ENCODE measurements at regions not wholly inside any gene's neighbourhood (a gene's known extent, or its start where the extent isn't known, plus 50 kb on each side); places are given as distances from the start of the nearest gene placed in this dataset.
A peak's percentile ranks its signal among the peaks of the same experiment; 100 is the strongest.

GRCh38 chr1:58914925-58915324 is 131.1 kb upstream of the JUN start:
- DNase-seq, result no peak

GRCh38 chr1:58917436-58917835 is 133.6 kb upstream of the JUN start:
- DNase-seq, result no peak

- no peak for DNase-seq
Observed at GRCh38 chr1:58919226-58919958, 135.5 kb upstream of the JUN start.

- no peak for DNase-seq
Observed at GRCh38 chr1:58919959-58920321, 136.1 kb upstream of the JUN start.

- no peak for DNase-seq
Observed at GRCh38 chr1:58921342-58921741, 137.5 kb upstream of the JUN start.

- DNase-seq, result no peak
Observed at GRCh38 chr1:58921751-58922150, 137.9 kb upstream of the JUN start.

GRCh38 chr1:58922302-58923089 is 138.6 kb upstream of the JUN start:
- no peak for DNase-seq

GRCh38 chr1:58923090-58923470 is 139.2 kb upstream of the JUN start:
- no peak for DNase-seq

GRCh38 chr1:58924016-58924565 is 140.2 kb upstream of the JUN start:
- no peak for DNase-seq

GRCh38 chr1:58924821-58925220 is 141.0 kb upstream of the JUN start:
- DNase-seq, result no peak

GRCh38 chr1:58925247-58925646 is 141.4 kb upstream of the JUN start:
- no peak for DNase-seq

GRCh38 chr1:58926152-58926551 is 142.3 kb upstream of the JUN start:
- DNase-seq, result no peak

- DNase-seq, result peak; percentile 96
Observed at GRCh38 chr1:58927041-58927721, 143.3 kb upstream of the JUN start.

GRCh38 chr1:58927722-58928085 is 143.9 kb upstream of the JUN start:
- DNase-seq, result no peak

- DNase-seq, result no peak
Observed at GRCh38 chr1:58928514-58928913, 144.7 kb upstream of the JUN start.

- no peak for DNase-seq
Observed at GRCh38 chr1:58929671-58930325, 146.0 kb upstream of the JUN start.

GRCh38 chr1:58931024-58931423 is 147.2 kb upstream of the JUN start:
- peak; percentile 46 for DNase-seq

GRCh38 chr1:58931756-58932155 is 147.9 kb upstream of the JUN start:
- no peak for DNase-seq

- DNase-seq, result peak; percentile 98
Observed at GRCh38 chr1:58932859-58933598, 149.2 kb upstream of the JUN start.

- DNase-seq, result no peak
Observed at GRCh38 chr1:58933599-58933926, 149.7 kb upstream of the JUN start.

- DNase-seq, result no peak
Observed at GRCh38 chr1:58934706-58935105, 150.9 kb upstream of the JUN start.

- DNase-seq, result no peak
Observed at GRCh38 chr1:58936973-58937372, 153.1 kb upstream of the JUN start.

GRCh38 chr1:58939146-58939545 is 155.3 kb upstream of the JUN start:
- DNase-seq, result no peak
